ENCODE measurements at regions not wholly inside any gene's neighbourhood (a gene's known extent, or its start where the extent isn't known, plus 50 kb on each side); places are given as distances from the start of the nearest gene placed in this dataset.

- H3K4me3 ChIP-seq (ENCODE audit: low read length in 2 of 2): no peak overlapping the region
- H3K9me3 ChIP-seq (ENCODE audit: control insufficient read depth in 2 of 2, insufficient read depth in 1 of 2, low read length in 1 of 2): no peaks in the 10 kb centered on the region
- no peaks in the 10 kb centered on the region for H3K4me1 ChIP-seq (ENCODE audit: control insufficient read depth in 2 of 2, insufficient read depth in 2 of 2, low read length in 2 of 2)
- WGBS: 85% methylated on average over 10 of the region's 10 CpGs
- no peak overlapping the region for H3K27ac ChIP-seq (ENCODE audit: low read depth in 1 of 2, low read length in 1 of 2)
- no peaks in the 10 kb centered on the region for H3K36me3 ChIP-seq (ENCODE audit: control insufficient read depth in 2 of 2, insufficient read depth in 2 of 2, low read length in 1 of 2)
- peaks cover 0 to 14% of the 10 kb centered on the region in 2 donors for H3K27me3 ChIP-seq (ENCODE audit: control insufficient read depth in 2 of 2, insufficient read depth in 1 of 2, low read length in 1 of 2)
- DNase-seq (ENCODE audit: low read depth in 6 of 9, low spot score in 9 of 9): no peak
Observed at GRCh38 chr20:58147628-58148370, 80.7 kb downstream of the ANKRD60 start.

- WGBS: 95% methylated on average over 11 of the region's 11 CpGs
- no peaks in the 10 kb centered on the region for H3K9me3 ChIP-seq (ENCODE audit: control insufficient read depth in 2 of 2, insufficient read depth in 1 of 2, low read length in 1 of 2)
- H3K36me3 ChIP-seq (ENCODE audit: control insufficient read depth in 2 of 2, insufficient read depth in 2 of 2, low read length in 1 of 2): no peaks in the 10 kb centered on the region
- H3K27me3 ChIP-seq (ENCODE audit: control insufficient read depth in 2 of 2, insufficient read depth in 1 of 2, low read length in 1 of 2): peaks cover 0 to 14% of the 10 kb centered on the region in 2 donors
- no peak for DNase-seq (ENCODE audit: low read depth in 6 of 9, low spot score in 9 of 9)
- H3K27ac ChIP-seq (ENCODE audit: low read depth in 1 of 2, low read length in 1 of 2): no peak overlapping the region
- H3K4me1 ChIP-seq (ENCODE audit: control insufficient read depth in 2 of 2, insufficient read depth in 2 of 2, low read length in 2 of 2): no peaks in the 10 kb centered on the region
- H3K4me3 ChIP-seq (ENCODE audit: low read length in 2 of 2): no peak overlapping the region
Observed at GRCh38 chr20:58146746-58147140, 81.7 kb downstream of the ANKRD60 start.

- H3K27me3 ChIP-seq (ENCODE audit: control insufficient read depth in 2 of 2, insufficient read depth in 1 of 2, low read length in 1 of 2): peaks cover 0 to 14% of the 10 kb centered on the region in 2 donors
Observed at GRCh38 chr20:58146081-58146745, 82.2 kb downstream of the ANKRD60 start.

GRCh38 chr20:58145506-58146080 is 82.9 kb downstream of the ANKRD60 start:
- peaks cover 0 to 9% of the 10 kb centered on the region in 2 donors for H3K27me3 ChIP-seq (ENCODE audit: control insufficient read depth in 2 of 2, insufficient read depth in 1 of 2, low read length in 1 of 2)
- H3K27ac ChIP-seq (ENCODE audit: low read depth in 1 of 2, low read length in 1 of 2): no peak overlapping the region
- H3K36me3 ChIP-seq (ENCODE audit: control insufficient read depth in 2 of 2, insufficient read depth in 2 of 2, low read length in 1 of 2): no peaks in the 10 kb centered on the region
- no peaks in the 10 kb centered on the region for H3K4me1 ChIP-seq (ENCODE audit: control insufficient read depth in 2 of 2, insufficient read depth in 2 of 2, low read length in 2 of 2)
- no peak for DNase-seq (ENCODE audit: low read depth in 6 of 9, low spot score in 9 of 9)
- no peak overlapping the region for H3K4me3 ChIP-seq (ENCODE audit: low read length in 2 of 2)
- WGBS: 82% methylated on average over 6 of the region's 6 CpGs
- H3K9me3 ChIP-seq (ENCODE audit: control insufficient read depth in 2 of 2, insufficient read depth in 1 of 2, low read length in 1 of 2): no peaks in the 10 kb centered on the region

More at GRCh38 chr20:58146081-58146745, 82.2 kb downstream of the ANKRD60 start:
- WGBS: 86% methylated on average over 8 of the region's 8 CpGs
- Histone ChIP-seq H3K9me3 (ENCODE audit: control insufficient read depth in 2 of 2, insufficient read depth in 1 of 2, low read length in 1 of 2) (no peaks in the 10 kb centered on the region), H3K36me3 (ENCODE audit: control insufficient read depth in 2 of 2, insufficient read depth in 2 of 2, low read length in 1 of 2) (no peaks in the 10 kb centered on the region), H3K27ac (ENCODE audit: low read depth in 1 of 2, low read length in 1 of 2) (no peak overlapping the region), H3K4me3 (ENCODE audit: low read length in 2 of 2) (no peak overlapping the region), H3K4me1 (ENCODE audit: control insufficient read depth in 2 of 2, insufficient read depth in 2 of 2, low read length in 2 of 2) (no peaks in the 10 kb centered on the region)
- DNase-seq (ENCODE audit: low read depth in 6 of 9, low spot score in 9 of 9): no peak

GRCh38 chr20:58144096-58144495 is 84.4 kb downstream of the ANKRD60 start:
- 84% methylated on average over 9 of the region's 9 CpGs for WGBS
- Histone ChIP-seq H3K4me3 (ENCODE audit: low read length in 2 of 2) (no peak overlapping the region), H3K36me3 (ENCODE audit: control insufficient read depth in 2 of 2, insufficient read depth in 2 of 2, low read length in 1 of 2) (no peaks in the 10 kb centered on the region), H3K27ac (ENCODE audit: low read depth in 1 of 2, low read length in 1 of 2) (no peak overlapping the region), H3K27me3 (ENCODE audit: control insufficient read depth in 2 of 2, insufficient read depth in 1 of 2, low read length in 1 of 2) (peaks cover 0 to 3% of the 10 kb centered on the region in 2 donors), H3K4me1 (ENCODE audit: control insufficient read depth in 2 of 2, insufficient read depth in 2 of 2, low read length in 2 of 2) (no peaks in the 10 kb centered on the region), H3K9me3 (ENCODE audit: control insufficient read depth in 2 of 2, insufficient read depth in 1 of 2, low read length in 1 of 2) (no peaks in the 10 kb centered on the region)
- DNase-seq (ENCODE audit: low read depth in 6 of 9, low spot score in 9 of 9): no peak

GRCh38 chr20:58143531-58143930 is 84.9 kb downstream of the ANKRD60 start:
- Histone ChIP-seq H3K9me3 (ENCODE audit: control insufficient read depth in 2 of 2, insufficient read depth in 1 of 2, low read length in 1 of 2) (no peaks in the 10 kb centered on the region), H3K27me3 (ENCODE audit: control insufficient read depth in 2 of 2, insufficient read depth in 1 of 2, low read length in 1 of 2) (no peaks in the 10 kb centered on the region), H3K36me3 (ENCODE audit: control insufficient read depth in 2 of 2, insufficient read depth in 2 of 2, low read length in 1 of 2) (no peaks in the 10 kb centered on the region), H3K27ac (ENCODE audit: low read depth in 1 of 2, low read length in 1 of 2) (no peak overlapping the region), H3K4me3 (ENCODE audit: low read length in 2 of 2) (no peak overlapping the region), H3K4me1 (ENCODE audit: control insufficient read depth in 2 of 2, insufficient read depth in 2 of 2, low read length in 2 of 2) (no peaks in the 10 kb centered on the region)
- no peak for DNase-seq (ENCODE audit: low read depth in 6 of 9, low spot score in 9 of 9)

- Histone ChIP-seq H3K27ac (ENCODE audit: low read depth in 1 of 2, low read length in 1 of 2) (no peak overlapping the region), H3K9me3 (ENCODE audit: control insufficient read depth in 2 of 2, insufficient read depth in 1 of 2, low read length in 1 of 2) (no peaks in the 10 kb centered on the region), H3K4me3 (ENCODE audit: low read length in 2 of 2) (no peak overlapping the region), H3K27me3 (ENCODE audit: control insufficient read depth in 2 of 2, insufficient read depth in 1 of 2, low read length in 1 of 2) (no peaks in the 10 kb centered on the region), H3K4me1 (ENCODE audit: control insufficient read depth in 2 of 2, insufficient read depth in 2 of 2, low read length in 2 of 2) (no peaks in the 10 kb centered on the region), H3K36me3 (ENCODE audit: control insufficient read depth in 2 of 2, insufficient read depth in 2 of 2, low read length in 1 of 2) (no peaks in the 10 kb centered on the region)
- 95% methylated on average over 10 of the region's 10 CpGs for WGBS
- DNase-seq (ENCODE audit: low read depth in 6 of 9, low spot score in 9 of 9): no peak
Observed at GRCh38 chr20:58142843-58143185, 85.6 kb downstream of the ANKRD60 start.

GRCh38 chr20:58141971-58142842 is 86.2 kb downstream of the ANKRD60 start:
- no peaks in the 10 kb centered on the region for H3K9me3 ChIP-seq (ENCODE audit: control insufficient read depth in 2 of 2, insufficient read depth in 1 of 2, low read length in 1 of 2)
- WGBS: 93% methylated on average over 19 of the region's 19 CpGs
- no peak overlapping the region for H3K4me3 ChIP-seq (ENCODE audit: low read length in 2 of 2)
- H3K27ac ChIP-seq (ENCODE audit: low read depth in 1 of 2, low read length in 1 of 2): no peak overlapping the region
- no peak for DNase-seq (ENCODE audit: low read depth in 6 of 9, low spot score in 9 of 9)
- H3K27me3 ChIP-seq (ENCODE audit: control insufficient read depth in 2 of 2, insufficient read depth in 1 of 2, low read length in 1 of 2): peaks cover 0 to 3% of the 10 kb centered on the region in 2 donors
- no peaks in the 10 kb centered on the region for H3K4me1 ChIP-seq (ENCODE audit: control insufficient read depth in 2 of 2, insufficient read depth in 2 of 2, low read length in 2 of 2)
- no peaks in the 10 kb centered on the region for H3K36me3 ChIP-seq (ENCODE audit: control insufficient read depth in 2 of 2, insufficient read depth in 2 of 2, low read length in 1 of 2)

GRCh38 chr20:58141496-58141895 is 87.0 kb downstream of the ANKRD60 start:
- H3K9me3 ChIP-seq (ENCODE audit: control insufficient read depth in 2 of 2, insufficient read depth in 1 of 2, low read length in 1 of 2): no peaks in the 10 kb centered on the region
- WGBS: 85% methylated on average over 4 of the region's 4 CpGs
- H3K36me3 ChIP-seq (ENCODE audit: control insufficient read depth in 2 of 2, insufficient read depth in 2 of 2, low read length in 1 of 2): no peaks in the 10 kb centered on the region
- H3K27me3 ChIP-seq (ENCODE audit: control insufficient read depth in 2 of 2, insufficient read depth in 1 of 2, low read length in 1 of 2): peaks cover 0 to 5% of the 10 kb centered on the region in 2 donors
- H3K4me1 ChIP-seq (ENCODE audit: control insufficient read depth in 2 of 2, insufficient read depth in 2 of 2, low read length in 2 of 2): no peaks in the 10 kb centered on the region
- H3K27ac ChIP-seq (ENCODE audit: low read depth in 1 of 2, low read length in 1 of 2): no peak overlapping the region
- DNase-seq (ENCODE audit: low read depth in 6 of 9, low spot score in 9 of 9): no peak
- no peak overlapping the region for H3K4me3 ChIP-seq (ENCODE audit: low read length in 2 of 2)

All from thymus (tissue), 11 donors.